ENCODE measurements at regions not wholly inside any gene's neighbourhood (a gene's known extent, or its start where the extent isn't known, plus 50 kb on each side); places are given as distances from the start of the nearest gene placed in this dataset.

DNA sequence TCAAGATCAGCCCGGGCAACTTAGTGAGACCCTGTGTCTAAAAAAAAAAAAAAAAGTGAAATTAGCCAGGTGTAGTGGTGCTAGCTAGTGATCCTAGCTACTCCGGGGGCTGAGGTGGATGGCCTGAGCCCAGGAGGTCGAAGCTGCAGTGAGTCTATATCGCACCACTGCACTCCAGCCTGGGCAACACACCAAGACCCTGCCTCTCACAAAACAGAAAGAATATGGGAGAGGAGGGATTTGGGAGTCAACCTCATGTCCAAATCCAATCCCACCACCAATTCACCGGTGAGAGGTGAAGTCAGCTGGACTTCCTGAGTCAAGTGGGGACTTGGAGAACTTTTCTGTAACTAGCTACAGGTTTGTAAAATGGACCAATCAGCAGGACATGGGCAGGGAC, 80.5 kb upstream of the MFGE8 start:
- no peaks in the 10 kb centered on the region for H3K79me2 ChIP-seq (replicated peaks; ENCODE audit: insufficient read depth, low read length)
- no peaks in the 10 kb centered on the region for H4K20me1 ChIP-seq (ENCODE audit: insufficient read depth)
- H3K4me2 ChIP-seq (ENCODE audit: low read length) = no peak overlapping the region
- no peak overlapping the region for H2AFZ ChIP-seq (ENCODE audit: low read depth, low read length)
- no peaks in the 10 kb centered on the region for H3K9me3 ChIP-seq (ENCODE audit: low read length)
- no peaks in the 10 kb centered on the region for H3K9me2 ChIP-seq (ENCODE audit: insufficient read depth, low read length)
- no peaks in the 10 kb centered on the region for H3K27me3 ChIP-seq (ENCODE audit: insufficient read depth, low read depth, low read length)
- no peak for TF ChIP-seq RAD21 (conservative IDR thresholded peaks at IDR 0.05)
- TF ChIP-seq TAF1 (IDR thresholded peaks at IDR 0.05; ENCODE audit: low read depth) = no peak
- no peak for TF ChIP-seq MXI1 (conservative IDR thresholded peaks at IDR 0.05; ENCODE audit: poor library complexity, severe bottlenecking)
- no peak for TF ChIP-seq POLR2AphosphoS5 (IDR thresholded peaks at IDR 0.05)
- TF ChIP-seq, protein P1, sequence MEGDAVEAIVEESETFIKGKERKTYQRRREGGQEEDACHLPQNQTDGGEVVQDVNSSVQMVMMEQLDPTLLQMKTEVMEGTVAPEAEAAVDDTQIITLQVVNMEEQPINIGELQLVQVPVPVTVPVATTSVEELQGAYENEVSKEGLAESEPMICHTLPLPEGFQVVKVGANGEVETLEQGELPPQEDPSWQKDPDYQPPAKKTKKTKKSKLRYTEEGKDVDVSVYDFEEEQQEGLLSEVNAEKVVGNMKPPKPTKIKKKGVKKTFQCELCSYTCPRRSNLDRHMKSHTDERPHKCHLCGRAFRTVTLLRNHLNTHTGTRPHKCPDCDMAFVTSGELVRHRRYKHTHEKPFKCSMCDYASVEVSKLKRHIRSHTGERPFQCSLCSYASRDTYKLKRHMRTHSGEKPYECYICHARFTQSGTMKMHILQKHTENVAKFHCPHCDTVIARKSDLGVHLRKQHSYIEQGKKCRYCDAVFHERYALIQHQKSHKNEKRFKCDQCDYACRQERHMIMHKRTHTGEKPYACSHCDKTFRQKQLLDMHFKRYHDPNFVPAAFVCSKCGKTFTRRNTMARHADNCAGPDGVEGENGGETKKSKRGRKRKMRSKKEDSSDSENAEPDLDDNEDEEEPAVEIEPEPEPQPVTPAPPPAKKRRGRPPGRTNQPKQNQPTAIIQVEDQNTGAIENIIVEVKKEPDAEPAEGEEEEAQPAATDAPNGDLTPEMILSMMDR (IDR thresholded peaks at IDR 0.05; ENCODE audit: poor library complexity, severe bottlenecking) = no peak
- no peak for TF ChIP-seq EP300 (conservative IDR thresholded peaks at IDR 0.05; ENCODE audit: poor library complexity, severe bottlenecking)
- TF ChIP-seq, protein P2, sequence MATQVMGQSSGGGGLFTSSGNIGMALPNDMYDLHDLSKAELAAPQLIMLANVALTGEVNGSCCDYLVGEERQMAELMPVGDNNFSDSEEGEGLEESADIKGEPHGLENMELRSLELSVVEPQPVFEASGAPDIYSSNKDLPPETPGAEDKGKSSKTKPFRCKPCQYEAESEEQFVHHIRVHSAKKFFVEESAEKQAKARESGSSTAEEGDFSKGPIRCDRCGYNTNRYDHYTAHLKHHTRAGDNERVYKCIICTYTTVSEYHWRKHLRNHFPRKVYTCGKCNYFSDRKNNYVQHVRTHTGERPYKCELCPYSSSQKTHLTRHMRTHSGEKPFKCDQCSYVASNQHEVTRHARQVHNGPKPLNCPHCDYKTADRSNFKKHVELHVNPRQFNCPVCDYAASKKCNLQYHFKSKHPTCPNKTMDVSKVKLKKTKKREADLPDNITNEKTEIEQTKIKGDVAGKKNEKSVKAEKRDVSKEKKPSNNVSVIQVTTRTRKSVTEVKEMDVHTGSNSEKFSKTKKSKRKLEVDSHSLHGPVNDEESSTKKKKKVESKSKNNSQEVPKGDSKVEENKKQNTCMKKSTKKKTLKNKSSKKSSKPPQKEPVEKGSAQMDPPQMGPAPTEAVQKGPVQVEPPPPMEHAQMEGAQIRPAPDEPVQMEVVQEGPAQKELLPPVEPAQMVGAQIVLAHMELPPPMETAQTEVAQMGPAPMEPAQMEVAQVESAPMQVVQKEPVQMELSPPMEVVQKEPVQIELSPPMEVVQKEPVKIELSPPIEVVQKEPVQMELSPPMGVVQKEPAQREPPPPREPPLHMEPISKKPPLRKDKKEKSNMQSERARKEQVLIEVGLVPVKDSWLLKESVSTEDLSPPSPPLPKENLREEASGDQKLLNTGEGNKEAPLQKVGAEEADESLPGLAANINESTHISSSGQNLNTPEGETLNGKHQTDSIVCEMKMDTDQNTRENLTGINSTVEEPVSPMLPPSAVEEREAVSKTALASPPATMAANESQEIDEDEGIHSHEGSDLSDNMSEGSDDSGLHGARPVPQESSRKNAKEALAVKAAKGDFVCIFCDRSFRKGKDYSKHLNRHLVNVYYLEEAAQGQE (IDR thresholded peaks at IDR 0.05; ENCODE audit: borderline replicate concordance) = no peak
- TF ChIP-seq SMC3 (conservative IDR thresholded peaks at IDR 0.05; ENCODE audit: poor library complexity) = no peak
- no peak for TF ChIP-seq EZH2 (IDR thresholded peaks at IDR 0.05; ENCODE audit: borderline replicate concordance, insufficient read depth, low read length, poor library complexity, severe bottlenecking)
- H3K9ac ChIP-seq (ENCODE audit: low read length) = no peak overlapping the region
- no peaks in the 10 kb centered on the region for H3K36me3 ChIP-seq (ENCODE audit: insufficient read depth, low read length)
- no peak overlapping the region for H3K27ac ChIP-seq (ENCODE audit: low read length)
- no peak overlapping the region for H3K4me3 ChIP-seq (ENCODE audit: low read length)
- no peaks in the 10 kb centered on the region for H3F3A ChIP-seq (ENCODE audit: insufficient read depth, low read length, poor library complexity, severe bottlenecking)

DNA sequence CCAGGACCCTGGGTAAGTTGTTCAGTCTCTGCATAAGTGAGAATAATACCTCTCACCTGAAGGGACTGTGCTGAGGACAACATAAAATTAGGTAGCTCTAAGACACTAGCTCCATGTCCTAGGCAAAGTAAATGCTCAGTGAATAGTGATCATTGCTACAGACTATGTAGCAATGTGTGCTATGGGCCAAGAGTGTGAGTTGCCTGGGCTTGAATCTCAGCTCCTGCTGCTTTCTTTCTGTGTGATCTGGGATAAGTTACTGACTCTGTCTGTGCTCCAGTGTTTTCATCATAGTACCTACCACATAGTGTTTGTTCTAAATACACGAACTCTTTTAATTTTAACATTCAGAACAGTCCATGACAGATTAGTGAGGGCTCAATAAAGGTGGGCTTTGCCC, 81.1 kb upstream of the MFGE8 start:
- Histone ChIP-seq H3K9me3 (ENCODE audit: low read length) (no peaks in the 10 kb centered on the region), H3K9ac (ENCODE audit: low read length) (no peak overlapping the region), H2AFZ (ENCODE audit: low read depth, low read length) (no peak overlapping the region), H3K9me2 (ENCODE audit: insufficient read depth, low read length) (no peaks in the 10 kb centered on the region), H3K4me2 (ENCODE audit: low read length) (no peak overlapping the region), H3F3A (ENCODE audit: insufficient read depth, low read length, poor library complexity, severe bottlenecking) (no peaks in the 10 kb centered on the region), H3K36me3 (ENCODE audit: insufficient read depth, low read length) (no peaks in the 10 kb centered on the region), H3K27me3 (ENCODE audit: insufficient read depth, low read depth, low read length) (no peaks in the 10 kb centered on the region), H3K79me2 (replicated peaks; ENCODE audit: insufficient read depth, low read length) (no peaks in the 10 kb centered on the region), H3K27ac (ENCODE audit: low read length) (no peak overlapping the region), H3K4me3 (ENCODE audit: low read length) (no peak overlapping the region), H4K20me1 (ENCODE audit: insufficient read depth) (no peaks in the 10 kb centered on the region)
- no peak for TF ChIP-seq RAD21 (conservative IDR thresholded peaks at IDR 0.05)
- no peak for TF ChIP-seq TAF1 (IDR thresholded peaks at IDR 0.05; ENCODE audit: low read depth)
- TF ChIP-seq, protein P1 (IDR thresholded peaks at IDR 0.05; ENCODE audit: poor library complexity, severe bottlenecking) = no peak
- TF ChIP-seq POLR2AphosphoS5 (IDR thresholded peaks at IDR 0.05) = no peak
- no peak for TF ChIP-seq EP300 (conservative IDR thresholded peaks at IDR 0.05; ENCODE audit: poor library complexity, severe bottlenecking)
- TF ChIP-seq MXI1 (conservative IDR thresholded peaks at IDR 0.05; ENCODE audit: poor library complexity, severe bottlenecking) = no peak
- TF ChIP-seq EZH2 (IDR thresholded peaks at IDR 0.05; ENCODE audit: borderline replicate concordance, insufficient read depth, low read length, poor library complexity, severe bottlenecking) = no peak
- TF ChIP-seq, protein P2 (IDR thresholded peaks at IDR 0.05; ENCODE audit: borderline replicate concordance) = no peak
- TF ChIP-seq SMC3 (conservative IDR thresholded peaks at IDR 0.05; ENCODE audit: poor library complexity) = no peak
